ENCODE measurements at regions not wholly inside any gene's neighbourhood (a gene's known extent, or its start where the extent isn't known, plus 50 kb on each side); places are given as distances from the start of the nearest gene placed in this dataset.

- Histone ChIP-seq H3K79me2 (ENCODE audit: insufficient read depth, low read length) (no peaks in the 10 kb centered on the region), H3K27ac (ENCODE audit: low read depth, low read length, poor library complexity, severe bottlenecking) (no peak overlapping the region), H3K9me2 (ENCODE audit: low read depth, low read length) (no peaks in the 10 kb centered on the region), H3K27me3 (ENCODE audit: insufficient read depth, low read length) (no peaks in the 10 kb centered on the region), H2AFZ (ENCODE audit: low read length) (no peak overlapping the region), H3K9me3 (ENCODE audit: low read length) (no peaks in the 10 kb centered on the region), H3K4me3 (ENCODE audit: low read depth, low read length, poor library complexity, severe bottlenecking) (no peak overlapping the region), H3K9ac (ENCODE audit: low read length) (no peak overlapping the region), H3F3A (ENCODE audit: insufficient read depth, low read length) (no peaks in the 10 kb centered on the region), H3K36me3 (ENCODE audit: insufficient read depth, low read length) (no peaks in the 10 kb centered on the region), H4K20me1 (ENCODE audit: insufficient read depth, low read length) (no peaks in the 10 kb centered on the region), H3K4me1 (ENCODE audit: insufficient read depth, low read length, severe bottlenecking) (no peaks in the 10 kb centered on the region), H3K4me2 (ENCODE audit: low read length) (no peak overlapping the region)
- TF ChIP-seq EZH2 (IDR thresholded peaks at IDR 0.05; ENCODE audit: borderline replicate concordance, low read length) (no peak), CTCF (IDR thresholded peaks at IDR 0.05; ENCODE audit: low read length) (no peak)
Observed at GRCh38 chr10:70962686-70963085, 74.3 kb upstream of the PCBD1 start.

GRCh38 chr10:70963271-70963670 is 74.9 kb upstream of the PCBD1 start:
- Histone ChIP-seq H3K27me3 (ENCODE audit: insufficient read depth, low read length) (no peaks in the 10 kb centered on the region), H3K9me2 (ENCODE audit: low read depth, low read length) (no peaks in the 10 kb centered on the region), H3K9me3 (ENCODE audit: low read length) (no peaks in the 10 kb centered on the region), H3K9ac (ENCODE audit: low read length) (no peak overlapping the region), H3K4me1 (ENCODE audit: insufficient read depth, low read length, severe bottlenecking) (no peaks in the 10 kb centered on the region), H2AFZ (ENCODE audit: low read length) (no peak overlapping the region), H3F3A (ENCODE audit: insufficient read depth, low read length) (no peaks in the 10 kb centered on the region), H3K4me3 (ENCODE audit: low read depth, low read length, poor library complexity, severe bottlenecking) (no peak overlapping the region), H3K27ac (ENCODE audit: low read depth, low read length, poor library complexity, severe bottlenecking) (no peak overlapping the region), H4K20me1 (ENCODE audit: insufficient read depth, low read length) (no peaks in the 10 kb centered on the region), H3K4me2 (ENCODE audit: low read length) (no peak overlapping the region), H3K79me2 (ENCODE audit: insufficient read depth, low read length) (no peaks in the 10 kb centered on the region), H3K36me3 (ENCODE audit: insufficient read depth, low read length) (no peaks in the 10 kb centered on the region)
- no peak for TF ChIP-seq CTCF (IDR thresholded peaks at IDR 0.05; ENCODE audit: low read length)
- no peak for TF ChIP-seq EZH2 (IDR thresholded peaks at IDR 0.05; ENCODE audit: borderline replicate concordance, low read length)

GRCh38 chr10:70964245-70964644 is 75.9 kb upstream of the PCBD1 start:
- Histone ChIP-seq H3K4me1 (ENCODE audit: insufficient read depth, low read length, severe bottlenecking) (no peaks in the 10 kb centered on the region), H3K9me2 (ENCODE audit: low read depth, low read length) (no peaks in the 10 kb centered on the region), H3K9me3 (ENCODE audit: low read length) (no peaks in the 10 kb centered on the region), H3K27me3 (ENCODE audit: insufficient read depth, low read length) (no peaks in the 10 kb centered on the region), H3K9ac (ENCODE audit: low read length) (no peak overlapping the region), H3K4me2 (ENCODE audit: low read length) (no peak overlapping the region), H4K20me1 (ENCODE audit: insufficient read depth, low read length) (no peaks in the 10 kb centered on the region), H2AFZ (ENCODE audit: low read length) (no peak overlapping the region), H3F3A (ENCODE audit: insufficient read depth, low read length) (no peaks in the 10 kb centered on the region), H3K27ac (ENCODE audit: low read depth, low read length, poor library complexity, severe bottlenecking) (no peak overlapping the region), H3K4me3 (ENCODE audit: low read depth, low read length, poor library complexity, severe bottlenecking) (no peak overlapping the region), H3K36me3 (ENCODE audit: insufficient read depth, low read length) (no peaks in the 10 kb centered on the region), H3K79me2 (ENCODE audit: insufficient read depth, low read length) (no peaks in the 10 kb centered on the region)
- no peak for TF ChIP-seq CTCF (IDR thresholded peaks at IDR 0.05; ENCODE audit: low read length)
- TF ChIP-seq EZH2 (IDR thresholded peaks at IDR 0.05; ENCODE audit: borderline replicate concordance, low read length), result no peak
